Keratinocyte (primary cell): ENCODE measurements at regions not wholly inside any gene's neighbourhood (a gene's known extent, or its start where the extent isn't known, plus 50 kb on each side); places are given as distances from the start of the nearest gene placed in this dataset.

Source experiments
- DNase-seq: peaks from one replicate; pipeline ENCODE4 v3.0.0-alpha.2; 2011; ENCODE audit warnings: low read depth, missing footprints, low spot score
- FAIRE-seq: peaks from 2 replicates; lab custom pipeline; 2011; peaks lifted over from hg19 to GRCh38; lab: Jason Lieb, UNC
- H2AFZ ChIP-seq: 2 replicates; pipeline ENCODE4 v1.6.0; 2012; ENCODE audit warnings: low read length, control low read depth, inconsistent platforms; ENCODE audit not compliant: control insufficient read depth
- H3K27ac ChIP-seq: 2 replicates; pipeline ENCODE4 v1.5.1; 2011; ENCODE audit warnings: low read length; ENCODE audit not compliant: control insufficient read depth, insufficient read depth
- H3K27me3 ChIP-seq: 3 replicates; pipeline ENCODE4 v1.6.0; 2011; ENCODE audit warnings: low read length; ENCODE audit not compliant: control insufficient read depth, insufficient read depth; ENCODE audit errors: extremely low read depth
- H3K36me3 ChIP-seq, 2 experiments: 2 replicates in 1 of 2; 3 replicates in 1 of 2; pipeline ENCODE4 v1.5.1; 2011; ENCODE audit warnings: low read length in 2 of 2, mild to moderate bottlenecking in 1 of 2; ENCODE audit not compliant: control insufficient read depth in 2 of 2, insufficient read depth in 2 of 2; ENCODE audit errors: extremely low read depth in 1 of 2
- H3K4me1 ChIP-seq: 3 replicates; pipeline ENCODE4 v1.5.1; 2011; ENCODE audit warnings: low read length; ENCODE audit not compliant: control insufficient read depth, insufficient read depth; ENCODE audit errors: extremely low read depth
- H3K4me2 ChIP-seq: 3 replicates; pipeline ENCODE4 v1.6.0; 2011; ENCODE audit warnings: low read depth, low read length; ENCODE audit not compliant: control insufficient read depth, insufficient read depth; ENCODE audit errors: extremely low read depth
- H3K4me3 ChIP-seq, 3 experiments: fragments of 200-600 bp in 1 of 3; sonication (generic) in 1 of 3; 2 replicates in 2 of 3; 3 replicates in 1 of 3; pipeline ENCODE4 v1.5.1; 2011 to 2016; ENCODE audit warnings: low read length in 3 of 3, mild to moderate bottlenecking in 3 of 3, control low read depth in 2 of 3, inconsistent platforms in 1 of 3, low read depth in 1 of 3, mixed read lengths in 1 of 3, mixed run types in 1 of 3, moderate library complexity in 1 of 3; ENCODE audit not compliant: control insufficient read depth in 2 of 3, insufficient read depth in 2 of 3; ENCODE audit errors: extremely low read depth in 1 of 3
- H3K79me2 ChIP-seq: 2 replicates; pipeline ENCODE4 v1.6.0; 2012; ENCODE audit warnings: low read length; ENCODE audit not compliant: control insufficient read depth, insufficient read depth
- H3K9ac ChIP-seq: 3 replicates; pipeline ENCODE4 v1.6.0; 2011; ENCODE audit warnings: low read length; ENCODE audit not compliant: control insufficient read depth, insufficient read depth; ENCODE audit errors: extremely low read depth
- H3K9me1 ChIP-seq: 3 replicates; pipeline ENCODE4 v1.6.0; 2011; ENCODE audit warnings: low read length; ENCODE audit not compliant: control insufficient read depth, insufficient read depth; ENCODE audit errors: extremely low read depth
- H3K9me3 ChIP-seq: 2 replicates; pipeline ENCODE4 v1.5.1; 2012; ENCODE audit warnings: low read depth, low read length; ENCODE audit not compliant: control insufficient read depth
- H4K20me1 ChIP-seq: 3 replicates; pipeline ENCODE4 v1.6.0; 2011; ENCODE audit warnings: low read length; ENCODE audit not compliant: control insufficient read depth, insufficient read depth; ENCODE audit errors: extremely low read depth
- CTCF ChIP-seq, 3 experiments: IDR thresholded peaks in 1 of 3; conservative IDR thresholded peaks in 1 of 3; optimal IDR thresholded peaks in 1 of 3; 2 replicates in 2 of 3; 3 replicates in 1 of 3; pipeline versions ENCODE3 to v1.5.1; 2011; ENCODE audit warnings: low read length in 3 of 3, mild to moderate bottlenecking in 3 of 3, moderate library complexity in 2 of 3, control low read depth in 1 of 3, inconsistent platforms in 1 of 3; ENCODE audit not compliant: insufficient read depth in 2 of 3; ENCODE audit errors: extremely low read depth in 1 of 3
- EZH2 ChIP-seq: IDR thresholded peaks from one replicate; pipeline ENCODE4 v1.6.1; 2012; ENCODE audit warnings: inconsistent platforms, mild to moderate bottlenecking, low read length, moderate library complexity
- dilution Hi-C: fragments of 300-500 bp; cut with MboI; formaldehyde crosslinking; loops from one replicate; pipeline ENCODE4 v1.7.0; 2020; ENCODE audit warnings: low sequenced_read_pairs; ENCODE audit not compliant: extremely low pct_ligation_motif_present

GRCh38 chr3:127512256-127512655 lies 78.3 kb downstream of the TPRA1 start:
- H2AFZ ChIP-seq = no peak overlapping the region
- no peak for FAIRE-seq

GRCh38 chr3:127501177-127501576 lies 89.4 kb downstream of the TPRA1 start:
- dilution Hi-C loops = no loop called here
- TF ChIP-seq EZH2 = no peak
- TF ChIP-seq CTCF (optimal IDR thresholded peaks at IDR 0.05 in 1 of 3, IDR thresholded peaks at IDR 0.05 in 1 of 3, conservative IDR thresholded peaks at IDR 0.05 in 1 of 3; ENCODE audit: extremely low read depth in 1 of 3, insufficient read depth in 2 of 3, low read length in 3 of 3) = no peak
- no peak for DNase-seq
- no peaks in the 10 kb centered on the region for H3K36me3 ChIP-seq
- no peak for FAIRE-seq
- no peak overlapping the region for H3K4me3 ChIP-seq
- no peak overlapping the region for H2AFZ ChIP-seq
- H3K27me3 ChIP-seq = peaks cover 4% of the 10 kb centered on the region
- no peaks in the 10 kb centered on the region for H3K4me1 ChIP-seq
- no peaks in the 10 kb centered on the region for H3K79me2 ChIP-seq
- H3K4me2 ChIP-seq = no peak overlapping the region
- H3K9me3 ChIP-seq = no peaks in the 10 kb centered on the region
- H4K20me1 ChIP-seq = no peaks in the 10 kb centered on the region
- H3K27ac ChIP-seq = no peak overlapping the region
- no peak overlapping the region for H3K9ac ChIP-seq
- no peaks in the 10 kb centered on the region for H3K9me1 ChIP-seq

More at GRCh38 chr3:127512256-127512655, 78.3 kb downstream of the TPRA1 start:
- TF ChIP-seq EZH2 (no peak), CTCF (optimal IDR thresholded peaks at IDR 0.05 in 1 of 3, IDR thresholded peaks at IDR 0.05 in 1 of 3, conservative IDR thresholded peaks at IDR 0.05 in 1 of 3; ENCODE audit: extremely low read depth in 1 of 3, insufficient read depth in 2 of 3, low read length in 3 of 3) (no peak)
- dilution Hi-C loops = no loop called here
- Histone ChIP-seq H3K9me1 (no peaks in the 10 kb centered on the region), H3K4me3 (no peak overlapping the region), H3K4me1 (no peaks in the 10 kb centered on the region), H3K27me3 (no peaks in the 10 kb centered on the region), H3K9me3 (no peaks in the 10 kb centered on the region), H3K79me2 (no peaks in the 10 kb centered on the region), H3K4me2 (no peak overlapping the region), H3K27ac (no peak overlapping the region), H4K20me1 (no peaks in the 10 kb centered on the region), H3K36me3 (no peaks in the 10 kb centered on the region), H3K9ac (no peak overlapping the region)
- DNase-seq = no peak
